GM19035 (cell line): ENCODE measurements at regions not wholly inside any gene's neighbourhood (a gene's known extent, or its start where the extent isn't known, plus 50 kb on each side); places are given as distances from the start of the nearest gene placed in this dataset.
"Not testable (repeated sequence)": the region's sequence is repeated elsewhere in the genome, so short reads cannot be mapped to it uniquely, and the experiment has no call there.

Experiments used
- ATAC-seq: cut with Tn5 transposase; IDR thresholded peaks from one replicate; pipeline ENCODE4 v1.9.1; 2021; ENCODE audit not compliant: unreplicated experiment

DNA sequence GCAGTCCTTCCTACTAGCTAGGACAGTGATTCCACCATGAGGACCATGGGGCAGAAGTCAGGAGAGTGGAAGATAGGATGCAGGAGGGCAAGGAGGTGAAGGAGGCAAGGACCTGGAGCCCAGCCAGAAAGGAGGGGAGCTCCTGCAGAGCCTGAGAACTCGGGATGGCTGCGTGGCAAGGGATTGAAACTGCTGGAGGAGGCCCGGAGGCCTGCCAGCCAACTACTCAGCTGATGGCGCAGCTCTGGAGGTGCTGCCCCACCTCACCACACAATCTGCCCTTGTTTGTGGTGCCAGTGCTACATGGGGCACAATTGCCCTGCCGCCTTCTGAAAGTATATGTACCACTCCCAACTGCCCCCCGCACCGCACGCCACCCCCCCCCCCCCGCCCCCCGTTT, 307.3 kb upstream of the CHRNA7 start:
- ATAC-seq: not testable (repeated sequence)

DNA sequence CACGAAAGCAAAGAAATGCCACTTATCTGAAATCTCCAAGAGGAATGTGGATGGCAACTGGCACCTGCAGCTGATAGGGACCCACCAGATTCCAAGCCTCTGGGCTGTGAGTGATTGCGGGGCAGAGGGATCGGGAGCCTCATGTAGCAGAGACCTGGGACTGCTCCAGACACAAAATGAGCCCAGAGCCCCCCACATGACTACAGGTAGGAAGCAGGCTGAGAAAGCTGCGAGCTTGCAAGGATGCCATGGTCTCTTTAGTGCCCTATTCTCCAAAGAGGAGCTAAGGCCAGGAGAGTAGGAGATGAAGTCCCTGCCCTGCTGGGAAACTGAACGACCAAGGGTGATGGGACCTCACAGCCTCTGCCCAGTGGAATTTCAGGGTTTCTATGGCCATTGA, 305.4 kb upstream of the CHRNA7 start:
- ATAC-seq: not testable (repeated sequence)

DNA sequence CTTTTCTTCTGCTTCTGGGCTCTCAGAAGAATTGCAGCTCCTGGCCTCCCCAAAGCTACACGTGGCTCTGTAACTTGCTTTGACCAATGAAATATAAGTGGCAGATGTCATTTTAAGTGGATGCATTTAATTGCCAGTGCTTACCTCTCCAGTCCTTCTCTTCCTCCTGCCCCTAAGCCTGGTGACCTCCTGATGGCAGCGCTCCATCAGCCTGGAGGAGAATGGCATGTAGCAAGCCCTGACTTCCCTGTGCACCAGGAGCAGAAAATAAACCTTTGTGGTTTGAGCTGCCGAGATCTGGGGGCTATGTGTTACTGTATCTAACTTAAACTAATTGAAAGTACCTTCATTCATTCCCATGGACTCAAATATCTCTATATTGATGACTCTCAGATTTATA, 304.7 kb upstream of the CHRNA7 start:
- ATAC-seq: not testable (repeated sequence)

DNA sequence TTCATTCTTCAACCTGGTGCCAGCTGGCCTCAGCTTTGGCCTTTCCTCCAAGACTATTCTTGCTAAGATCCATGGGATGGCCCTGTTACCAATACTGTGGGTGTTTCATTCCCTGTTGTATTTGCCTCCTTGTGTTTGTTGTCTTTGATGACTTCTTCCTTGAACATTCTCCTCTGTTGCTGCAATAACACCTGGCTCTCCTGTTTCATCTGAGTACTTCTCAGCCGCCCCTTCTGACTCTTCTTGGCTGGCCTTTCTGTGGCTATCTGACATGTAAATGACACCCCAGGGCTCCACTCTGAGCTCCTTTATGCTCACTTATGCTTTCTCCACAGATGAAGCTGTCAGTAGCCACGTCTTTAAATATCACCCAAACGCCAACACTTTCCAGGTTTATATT, 302.7 kb upstream of the CHRNA7 start:
- no peak for ATAC-seq

DNA sequence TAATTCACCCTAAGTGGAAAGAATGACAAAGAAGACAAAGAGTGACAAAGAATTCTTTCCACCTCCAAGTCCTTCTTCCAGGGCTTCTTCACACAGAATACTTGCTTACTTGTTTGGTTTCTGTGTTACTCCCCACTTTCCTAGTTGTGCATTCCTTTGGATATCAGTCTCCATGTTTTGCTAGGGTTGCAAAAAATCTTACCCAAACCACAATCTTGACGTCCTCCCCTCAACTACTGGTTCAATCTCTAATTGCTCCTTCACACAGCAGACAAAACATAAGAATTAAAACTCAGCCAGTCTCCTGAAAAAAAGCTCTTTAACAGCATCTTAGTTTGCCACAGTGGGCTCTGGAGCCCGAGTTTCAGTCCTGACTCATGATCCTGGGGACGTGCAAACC, 297.6 kb upstream of the CHRNA7 start:
- ATAC-seq: no peak

DNA sequence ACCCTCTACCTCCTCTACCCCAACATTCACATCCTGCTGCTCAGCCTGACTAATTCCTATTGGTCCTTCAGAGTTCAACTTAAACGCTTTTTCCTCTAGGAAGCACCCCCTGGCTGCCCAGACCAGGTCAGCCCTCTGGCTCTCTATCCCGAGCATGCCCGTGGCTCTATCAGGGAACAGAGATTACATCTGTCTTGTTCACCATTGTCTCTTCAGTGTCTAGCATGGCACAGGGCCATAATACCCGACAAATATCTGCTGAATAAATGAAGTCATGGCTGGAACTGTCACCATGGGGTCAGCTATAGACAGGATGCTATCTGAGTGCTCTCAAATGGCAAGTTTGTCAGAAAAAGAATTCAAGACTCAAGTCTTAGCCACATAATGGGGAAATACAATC, 296.9 kb upstream of the CHRNA7 start:
- ATAC-seq: no peak

DNA sequence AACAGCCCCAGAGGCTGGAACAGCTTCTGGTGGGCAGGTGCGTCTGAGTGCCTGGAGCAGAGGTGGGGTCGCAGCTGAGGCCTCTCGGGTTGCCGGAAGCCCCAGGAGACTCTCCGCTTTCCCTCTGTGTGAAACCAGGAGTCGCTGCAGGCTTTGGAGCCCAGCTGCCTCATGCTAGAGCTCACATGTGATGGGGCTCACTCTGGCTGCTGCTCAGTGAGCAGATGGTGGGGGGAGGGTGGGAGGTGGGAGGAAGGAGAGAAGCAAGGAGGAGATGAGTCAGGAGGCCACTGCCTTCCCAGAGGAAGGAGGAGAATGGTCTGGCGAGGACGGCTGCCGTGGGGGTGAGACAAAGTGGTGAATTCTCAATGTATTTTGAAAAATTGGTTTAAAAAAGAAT, 290.1 kb upstream of the CHRNA7 start:
- no peak for ATAC-seq

DNA sequence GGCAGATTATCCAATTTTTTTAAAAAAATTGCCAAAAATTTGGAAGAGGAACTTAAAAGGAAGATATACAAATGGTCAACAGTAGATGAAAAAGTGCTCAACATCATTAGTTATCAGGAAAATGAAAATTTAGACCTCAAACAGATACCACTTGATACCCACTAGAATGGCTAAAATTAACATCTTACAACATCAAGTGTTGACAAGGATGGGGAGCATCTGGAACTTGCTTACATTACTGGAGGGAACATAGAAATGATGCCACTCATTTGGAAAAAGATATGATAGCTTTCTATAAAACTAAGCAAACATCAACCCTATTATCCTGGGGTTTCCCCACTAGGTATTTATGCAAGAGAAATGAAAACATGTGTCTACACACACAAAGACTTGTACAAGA, 284.5 kb upstream of the CHRNA7 start:
- ATAC-seq: no peak

DNA sequence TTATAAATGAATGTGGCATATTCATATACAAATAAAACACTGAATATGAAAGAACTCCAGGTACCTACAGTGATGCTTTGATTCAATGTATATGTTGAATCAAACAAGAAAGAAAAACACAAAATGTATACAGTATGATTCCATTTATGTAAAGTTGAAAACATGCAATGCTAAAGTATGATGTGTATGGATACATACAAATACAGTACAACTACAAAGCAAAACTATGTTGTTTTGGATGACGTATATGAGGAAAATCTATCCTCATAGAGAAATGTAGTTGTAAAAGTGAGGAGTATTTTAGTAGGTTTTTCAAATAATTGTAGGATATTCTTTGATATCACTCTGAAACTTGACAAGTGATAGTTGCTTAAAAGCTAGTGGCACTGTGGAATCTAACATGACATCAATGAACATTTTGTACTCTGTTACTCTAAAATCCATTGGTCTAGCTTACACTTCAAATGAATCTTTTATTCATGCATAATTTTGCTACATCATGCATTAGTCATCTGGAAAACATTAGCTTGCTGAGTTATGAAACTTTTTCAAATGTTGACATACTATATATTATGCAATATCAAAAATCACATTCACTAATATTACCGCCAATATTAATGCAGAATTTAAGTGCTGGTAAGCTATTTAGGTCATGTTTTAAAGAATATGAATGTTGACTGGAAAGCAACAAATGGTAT, 278.1 kb upstream of the CHRNA7 start:
- no peak for ATAC-seq

DNA sequence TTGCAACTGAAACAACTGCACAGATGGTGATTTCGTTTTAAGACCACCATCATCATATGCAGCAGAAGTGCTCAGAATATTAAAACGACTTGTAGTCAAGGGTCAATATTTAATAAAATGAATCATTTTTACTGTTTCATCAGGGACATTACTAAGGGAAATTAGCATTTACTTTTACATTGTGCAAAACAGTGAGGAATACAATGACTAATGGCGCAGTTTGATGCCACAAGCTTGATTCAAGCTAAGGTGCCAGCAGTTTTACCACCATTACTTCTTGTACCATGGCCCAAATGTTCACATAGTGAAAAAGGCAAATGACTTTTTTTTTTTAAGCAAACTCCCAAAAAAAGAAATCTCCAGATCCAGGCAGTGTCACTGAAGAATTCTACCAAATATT, 277.4 kb upstream of the CHRNA7 start:
- ATAC-seq: no peak

DNA sequence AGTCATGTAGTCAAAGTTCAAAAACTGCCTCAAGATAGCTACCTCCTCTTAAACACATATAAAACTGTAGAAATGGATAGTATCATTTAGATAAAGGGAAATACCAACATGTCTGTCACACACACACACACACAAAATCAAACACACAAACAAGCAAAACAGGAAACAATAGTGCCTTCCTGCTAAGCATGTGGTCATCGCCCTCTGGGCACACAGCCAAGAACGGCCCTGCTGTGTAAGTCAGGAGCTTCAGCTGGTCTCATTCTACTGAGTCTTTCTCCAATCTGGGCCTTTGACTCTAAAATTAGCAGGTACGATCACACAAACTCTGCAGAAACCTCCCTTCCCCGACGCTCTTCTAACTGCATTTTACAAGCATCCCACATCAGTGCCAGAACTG, 272.2 kb upstream of the CHRNA7 start:
- ATAC-seq: no peak

DNA sequence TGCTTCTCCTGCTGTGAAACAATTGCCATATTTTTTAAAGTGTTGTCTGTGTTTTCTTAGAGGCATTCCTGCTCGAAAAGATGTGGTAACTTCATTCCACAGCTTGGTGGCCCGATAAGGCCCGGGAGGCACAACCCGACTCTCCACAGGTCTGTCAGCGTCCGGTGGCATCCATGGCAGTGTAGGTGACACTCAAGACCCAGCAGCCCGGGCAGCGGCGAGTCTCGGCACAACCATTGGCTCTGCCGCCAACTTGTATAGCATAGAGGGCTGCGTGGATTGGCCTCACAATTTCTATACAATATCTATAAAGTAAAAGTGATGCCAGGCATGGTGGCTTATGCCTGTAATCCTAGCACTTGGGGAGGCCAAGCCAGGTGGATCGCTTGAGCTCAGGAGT, 262.3 kb upstream of the CHRNA7 start:
- no peak for ATAC-seq

DNA sequence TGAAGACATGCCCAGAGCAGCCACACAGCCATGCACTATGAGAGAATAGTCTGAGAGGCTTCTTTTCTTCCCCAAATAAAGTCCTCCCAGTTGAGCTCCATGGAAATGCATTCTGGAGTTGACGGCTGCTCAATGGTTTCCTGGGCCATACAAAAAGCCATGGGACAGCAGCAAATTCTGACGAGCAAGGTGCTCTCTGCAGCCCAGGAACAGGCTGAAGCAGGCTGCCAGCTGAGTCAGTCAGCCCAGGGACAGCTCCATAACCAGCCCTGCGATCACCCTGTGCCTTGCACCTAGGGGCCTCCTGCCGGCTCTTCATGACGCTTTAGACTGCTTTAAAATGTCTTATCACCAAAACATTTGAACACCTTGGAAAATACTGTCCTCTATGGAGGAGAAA, 256.3 kb upstream of the CHRNA7 start:
- ATAC-seq: no peak

DNA sequence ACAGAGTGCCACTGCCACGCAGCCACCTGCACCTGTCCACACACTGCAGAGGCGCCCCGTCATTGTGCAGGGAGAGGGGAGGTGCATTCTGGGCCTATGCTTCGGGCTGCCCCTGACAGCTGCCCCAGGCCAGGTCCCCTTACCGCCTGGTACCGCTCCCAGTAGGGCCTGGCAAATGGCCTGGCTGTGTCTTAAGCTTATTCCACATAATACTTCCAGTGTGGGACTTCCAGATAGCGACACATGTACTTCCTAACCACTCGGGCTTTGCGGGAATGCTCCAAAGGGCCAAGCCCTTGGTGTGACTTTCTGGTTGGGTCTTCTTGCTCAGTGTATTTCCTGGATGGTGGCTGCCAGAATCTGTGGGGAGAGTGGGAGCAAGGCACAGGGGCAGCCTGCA, 254.3 kb upstream of the CHRNA7 start:
- no peak for ATAC-seq

DNA sequence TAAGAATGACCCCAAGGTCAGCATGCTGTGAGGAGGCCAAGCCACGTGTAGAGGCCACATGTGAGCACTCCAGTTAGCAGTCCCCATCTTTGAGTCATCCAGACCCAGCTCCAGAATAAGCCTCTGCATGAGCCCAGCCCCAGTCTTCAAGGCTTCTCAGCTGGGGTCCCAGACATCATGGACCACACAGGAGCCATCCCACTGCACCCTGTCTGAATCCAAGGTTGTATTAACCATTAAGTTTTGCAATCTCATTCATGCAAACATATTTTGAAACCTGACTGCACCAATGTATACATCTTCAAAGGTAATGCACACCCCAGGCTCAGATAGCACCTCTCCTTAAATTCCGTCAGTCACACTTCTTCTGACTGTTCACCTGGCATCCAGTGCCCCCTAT, 249.1 kb upstream of the CHRNA7 start:
- no peak for ATAC-seq

DNA sequence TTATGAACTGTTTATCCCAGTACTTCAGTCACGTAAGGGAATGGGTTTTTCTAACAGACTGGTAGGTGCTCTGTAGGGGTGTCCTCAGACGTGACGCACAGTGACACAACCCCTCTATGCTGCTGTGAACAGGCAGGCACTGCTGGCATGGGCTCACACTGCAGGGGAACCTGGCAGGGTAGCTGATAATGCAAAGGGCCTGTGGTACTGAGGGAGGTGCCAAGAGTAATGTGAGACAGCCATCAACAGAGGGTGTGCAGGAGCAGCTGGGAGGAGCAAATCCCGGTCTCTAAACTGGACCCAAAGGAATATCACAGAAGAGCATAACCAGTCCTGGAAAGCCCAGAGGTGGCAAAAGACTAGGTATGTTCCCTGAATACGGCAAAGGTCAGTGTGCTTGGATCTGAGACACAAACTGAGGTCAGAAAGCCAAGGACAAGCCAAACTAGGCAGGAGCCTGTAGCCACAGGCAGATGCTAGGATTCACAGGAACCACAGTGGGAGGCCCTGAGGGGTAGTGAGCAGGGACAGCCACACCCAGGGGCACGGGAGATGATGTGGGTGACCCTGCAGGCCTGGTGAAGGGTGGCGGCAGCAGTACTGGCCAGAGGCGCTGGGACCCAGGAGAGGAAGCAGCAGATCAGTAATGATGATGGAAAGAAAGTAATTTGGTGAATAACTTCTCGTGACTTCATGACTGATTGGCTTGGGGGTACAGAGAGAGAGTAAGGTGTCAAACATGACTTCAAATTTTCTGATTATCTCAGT, 248.1 kb upstream of the CHRNA7 start:
- no peak for ATAC-seq

DNA sequence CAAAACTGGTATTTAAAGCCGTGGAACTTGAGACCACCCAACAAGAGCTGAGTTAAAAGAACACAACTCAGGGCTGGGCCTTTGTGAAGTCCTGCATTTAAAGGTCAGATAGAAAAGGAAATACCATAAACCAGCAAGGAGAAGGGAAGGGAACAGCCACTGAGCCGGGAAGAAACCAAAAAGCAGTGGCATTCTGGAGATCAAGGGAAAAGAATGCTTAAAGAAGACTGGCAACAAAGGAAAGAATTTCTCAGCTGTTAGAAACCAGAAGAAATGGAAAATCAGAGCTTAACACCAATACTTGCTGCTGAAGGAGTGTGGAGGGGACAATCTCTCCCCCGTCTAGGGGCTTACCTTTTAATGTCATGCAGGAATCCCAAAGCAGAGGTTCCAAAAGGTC, 247.4 kb upstream of the CHRNA7 start:
- ATAC-seq: no peak

DNA sequence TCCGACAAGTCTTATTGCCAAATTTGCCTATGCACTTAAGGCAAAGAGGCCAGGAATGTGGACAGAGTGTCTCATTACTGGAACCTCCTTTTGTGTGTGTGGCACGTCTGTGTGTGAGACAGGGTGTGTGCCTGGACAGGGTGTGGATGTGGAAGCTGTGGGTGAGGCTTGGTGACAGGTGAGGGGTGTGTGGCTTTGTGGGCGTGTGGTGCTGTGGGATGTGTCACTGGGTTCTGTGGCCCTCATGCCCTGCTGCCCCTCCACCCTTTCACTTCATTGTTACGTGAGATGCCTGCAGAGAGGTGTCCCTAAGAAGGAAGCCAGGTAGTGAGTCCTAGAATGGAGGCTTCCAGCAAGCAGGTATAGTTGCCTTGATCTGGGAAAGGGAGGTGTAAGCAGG, 244.0 kb upstream of the CHRNA7 start:
- no peak for ATAC-seq

DNA sequence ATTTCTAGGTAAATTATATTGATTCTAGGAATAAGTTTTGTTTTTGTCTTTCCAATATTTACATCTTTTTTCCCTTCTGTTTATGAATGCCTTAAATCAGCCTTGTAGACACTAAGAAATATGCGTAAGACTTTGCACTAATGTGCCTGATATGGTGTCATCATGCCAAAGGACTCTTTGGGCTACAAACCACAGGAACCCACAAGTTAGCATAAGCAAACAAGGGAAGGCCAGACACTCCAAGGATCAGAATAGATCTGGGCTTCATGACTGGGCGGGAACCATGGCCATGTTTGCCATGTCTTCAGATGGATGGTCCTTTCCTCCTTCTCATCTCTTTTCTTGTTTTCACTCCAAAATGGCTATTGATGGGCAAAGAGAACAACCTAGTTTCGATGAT, 242.2 kb upstream of the CHRNA7 start:
- no peak for ATAC-seq

DNA sequence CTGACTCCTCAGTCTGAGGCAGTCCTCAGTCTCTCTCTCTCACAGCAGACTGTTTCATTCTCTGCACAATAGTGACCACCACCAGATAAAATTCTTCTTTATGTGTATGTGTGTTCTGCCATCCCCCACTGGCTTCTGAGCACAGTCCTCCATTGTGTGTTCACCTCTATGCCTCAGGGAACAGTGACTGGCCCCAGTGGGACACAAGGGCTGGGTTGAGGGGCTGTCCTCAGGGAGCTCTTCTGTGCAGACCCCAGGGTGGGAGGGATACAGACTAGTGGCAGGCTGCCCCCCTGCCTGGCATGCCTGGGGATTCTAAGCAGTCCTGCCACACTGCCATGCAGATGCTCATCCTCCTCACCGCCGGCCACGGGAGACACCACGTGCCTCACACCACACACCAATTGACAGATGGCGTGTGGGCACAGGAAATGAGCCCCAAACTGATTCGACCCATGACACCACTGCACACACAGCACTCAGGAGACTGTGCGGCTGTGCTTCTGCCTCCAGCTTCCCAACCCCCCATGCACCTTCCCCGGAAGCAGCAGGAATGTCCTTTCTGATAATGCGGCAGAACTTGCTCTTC, 237.6 kb upstream of the CHRNA7 start:
- ATAC-seq: no peak

DNA sequence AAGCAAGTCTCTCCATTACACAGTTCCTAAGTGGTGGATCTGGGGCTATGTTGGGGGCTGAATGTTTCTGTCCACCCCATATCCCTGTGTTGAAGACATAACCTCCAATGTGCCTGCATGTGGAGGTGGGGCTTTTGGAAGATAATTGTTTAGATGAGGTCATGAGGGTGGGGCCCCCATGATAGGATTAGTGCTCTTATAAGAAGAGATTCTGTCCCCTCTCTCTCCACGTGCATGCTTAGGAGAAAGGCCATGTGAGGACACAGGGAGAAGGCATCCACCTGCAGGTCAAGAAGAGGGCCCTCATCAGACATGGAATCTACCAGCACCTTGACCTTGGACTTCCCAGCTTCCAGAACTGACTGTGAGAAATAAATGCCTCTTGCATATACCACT, 231.0 kb upstream of the CHRNA7 start:
- no peak for ATAC-seq

DNA sequence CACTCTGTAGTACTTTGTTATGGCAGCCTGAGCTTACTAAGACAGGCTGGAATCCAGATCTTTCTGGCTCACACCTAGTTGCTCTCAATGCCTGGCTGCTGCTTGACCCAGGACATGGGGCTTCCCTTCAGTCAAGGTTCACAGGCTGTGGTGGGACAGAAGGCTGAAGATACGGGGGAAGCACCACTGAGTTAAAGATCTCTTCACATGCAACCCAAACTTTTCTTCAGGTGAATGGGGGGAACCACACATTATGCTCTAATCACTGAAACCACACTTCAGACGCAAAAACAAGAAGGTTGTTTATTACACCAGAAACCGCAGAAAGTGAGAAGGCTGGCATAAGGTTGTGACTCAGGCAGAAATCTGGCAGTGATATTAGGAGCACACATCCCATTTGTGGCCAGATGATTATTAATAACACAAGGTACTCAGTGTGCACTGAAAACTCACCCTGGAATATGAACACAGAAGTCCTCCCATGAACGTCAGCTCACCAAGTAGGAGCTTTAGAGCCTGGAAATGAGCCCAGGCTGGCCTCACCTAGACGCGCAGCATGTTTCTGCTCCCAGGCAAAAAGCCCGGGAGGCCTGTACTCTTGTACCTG, 230.5 kb upstream of the CHRNA7 start:
- peak; percentile 80 for ATAC-seq
